ENCODE measurements at regions not wholly inside any gene's neighbourhood (a gene's known extent, or its start where the extent isn't known, plus 50 kb on each side); places are given as distances from the start of the nearest gene placed in this dataset.

GRCh38 chr1:185497177-185497576, 180.1 kb upstream of the IVNS1ABP start:
- FAIRE-seq = no peak

DNA sequence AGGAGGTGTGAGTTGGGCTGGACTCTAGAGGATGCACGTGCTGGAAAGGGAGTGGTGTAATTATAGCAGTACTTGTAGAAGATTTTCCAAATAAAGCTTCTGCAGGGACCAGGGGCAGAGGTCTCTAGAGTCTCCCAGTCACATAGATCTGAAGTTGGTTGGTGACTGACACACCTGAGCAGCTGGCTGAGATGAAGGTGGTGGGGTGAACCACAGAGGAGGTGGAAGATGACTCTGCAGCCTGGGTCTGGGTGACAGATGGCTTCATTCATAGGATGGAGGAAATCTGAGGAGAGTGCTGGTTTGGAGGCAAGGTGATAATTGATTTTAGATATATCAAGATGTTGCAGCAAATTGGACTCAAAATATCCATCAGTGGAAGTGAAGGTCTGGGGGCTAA, 178.9 kb upstream of the IVNS1ABP start:
- FAIRE-seq = no peak

DNA sequence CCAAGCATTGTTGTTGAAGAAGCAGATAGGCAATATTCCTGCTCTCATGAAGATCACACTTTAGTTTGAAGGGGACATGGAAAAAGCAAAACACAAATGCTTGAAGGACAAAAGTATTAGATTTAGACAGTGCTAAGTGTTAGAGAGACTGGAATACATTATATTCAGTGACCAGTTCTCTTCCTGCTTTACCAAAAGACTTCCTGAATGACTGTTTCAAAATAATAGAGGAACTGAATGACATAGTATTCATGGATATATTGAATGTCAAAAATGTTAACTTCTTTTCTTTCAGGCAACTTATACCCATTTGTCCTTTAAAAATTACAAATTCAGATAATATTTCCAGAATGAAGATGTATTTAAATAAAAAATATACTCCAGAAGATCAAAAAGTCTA, 178.0 kb upstream of the IVNS1ABP start:
- FAIRE-seq = no peak

DNA sequence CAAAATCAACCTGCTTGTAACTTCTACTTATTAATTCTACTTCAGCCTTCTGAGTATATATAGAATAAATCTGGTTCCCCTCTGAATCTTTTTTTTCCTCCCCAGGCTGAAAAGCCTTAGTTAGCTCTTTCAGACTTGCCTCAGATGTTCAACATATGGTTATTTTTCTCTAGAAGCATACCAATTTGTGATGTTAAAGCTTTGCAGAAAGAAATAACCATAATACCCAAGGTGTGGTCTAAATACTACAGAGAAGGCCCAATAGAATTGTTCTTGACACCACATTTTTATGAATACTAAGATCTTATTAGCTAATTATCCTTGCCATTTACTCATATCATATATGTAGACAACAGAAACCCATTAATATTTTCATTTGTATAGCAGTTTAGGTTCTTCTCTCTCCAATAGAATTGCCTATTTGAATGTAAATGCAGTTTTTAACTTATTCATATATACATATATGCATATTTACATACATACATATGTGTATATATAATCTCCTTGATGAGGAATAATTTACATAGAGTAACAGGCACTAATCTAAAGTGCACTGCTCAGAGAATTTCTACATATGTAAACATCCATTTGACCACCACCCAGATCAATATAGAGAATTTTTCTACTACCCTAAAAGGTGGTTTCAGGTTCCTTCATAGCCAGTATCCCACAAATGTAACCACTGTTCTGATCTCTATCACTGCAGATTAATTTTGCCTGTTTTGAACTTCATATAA, 175.2 kb upstream of the IVNS1ABP start:
- no peak for FAIRE-seq

- FAIRE-seq = no peak
These were observed 174.6 kb upstream of the IVNS1ABP start for GRCh38 chr1:185491604-185492003.

- no peak for FAIRE-seq
These were observed 173.9 kb upstream of the IVNS1ABP start for GRCh38 chr1:185490924-185491323.

DNA sequence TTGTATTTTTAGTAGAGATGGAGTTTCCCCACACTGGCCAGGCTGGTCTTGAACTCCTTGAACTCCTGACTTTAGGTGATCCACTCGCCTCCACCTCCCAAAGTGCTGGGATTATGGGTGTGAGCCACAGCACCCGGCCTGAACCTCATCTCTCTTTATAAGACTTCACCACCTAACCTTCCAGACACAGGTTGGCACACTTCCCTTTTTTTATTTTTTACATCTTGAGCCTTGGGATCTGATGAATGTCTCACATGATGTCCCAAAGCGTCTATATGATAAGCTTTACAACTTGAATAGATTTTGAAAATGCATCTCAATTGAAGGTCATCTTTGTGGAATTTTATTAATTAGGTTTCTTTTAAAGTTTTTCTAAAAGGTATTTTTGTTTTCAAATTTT, 172.4 kb upstream of the IVNS1ABP start:
- no peak for FAIRE-seq

GRCh38 chr1:185488808-185489207, 171.8 kb upstream of the IVNS1ABP start:
- FAIRE-seq = no peak

DNA sequence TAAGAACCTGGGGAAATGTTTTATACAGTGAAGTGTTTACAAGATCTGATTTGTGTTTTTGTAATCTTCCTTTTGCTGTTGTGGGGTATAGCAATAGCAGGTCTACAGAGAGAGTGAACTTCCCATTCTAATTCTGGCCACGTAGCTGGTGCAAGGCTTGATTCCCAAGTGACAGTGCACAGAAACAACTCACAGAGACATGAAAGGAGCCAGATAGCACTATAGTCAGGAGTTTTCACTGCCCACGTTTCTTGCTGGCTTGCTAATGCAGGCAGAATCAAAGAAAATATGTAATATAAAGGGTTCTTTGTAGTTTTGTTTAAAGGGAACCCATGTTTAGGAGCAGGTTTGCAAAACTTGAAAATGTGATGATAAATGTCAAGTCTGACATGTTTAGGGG, 170.9 kb upstream of the IVNS1ABP start:
- FAIRE-seq = no peak

GRCh38 chr1:185487026-185487425, 170.0 kb upstream of the IVNS1ABP start:
- no peak for FAIRE-seq

DNA sequence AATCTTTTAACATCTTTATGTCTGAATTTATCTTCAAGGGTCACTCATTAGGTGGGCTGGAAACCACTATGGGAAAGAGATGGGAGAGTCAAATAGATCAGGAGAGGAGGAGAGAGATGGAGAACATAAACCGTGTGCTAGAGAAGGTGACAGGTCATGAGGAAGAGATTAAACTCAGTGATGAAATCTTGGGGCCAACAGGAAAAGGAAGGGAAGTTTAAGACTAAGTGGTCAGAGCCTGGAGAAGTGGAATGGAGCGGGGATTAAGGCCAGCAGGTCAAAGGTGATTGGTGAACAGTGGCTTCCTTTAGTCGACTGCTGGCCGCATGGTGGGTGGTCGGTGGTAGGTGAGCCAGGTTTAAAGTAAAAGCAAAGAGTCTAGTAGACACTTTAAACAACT, 169.3 kb upstream of the IVNS1ABP start:
- no peak for FAIRE-seq

DNA sequence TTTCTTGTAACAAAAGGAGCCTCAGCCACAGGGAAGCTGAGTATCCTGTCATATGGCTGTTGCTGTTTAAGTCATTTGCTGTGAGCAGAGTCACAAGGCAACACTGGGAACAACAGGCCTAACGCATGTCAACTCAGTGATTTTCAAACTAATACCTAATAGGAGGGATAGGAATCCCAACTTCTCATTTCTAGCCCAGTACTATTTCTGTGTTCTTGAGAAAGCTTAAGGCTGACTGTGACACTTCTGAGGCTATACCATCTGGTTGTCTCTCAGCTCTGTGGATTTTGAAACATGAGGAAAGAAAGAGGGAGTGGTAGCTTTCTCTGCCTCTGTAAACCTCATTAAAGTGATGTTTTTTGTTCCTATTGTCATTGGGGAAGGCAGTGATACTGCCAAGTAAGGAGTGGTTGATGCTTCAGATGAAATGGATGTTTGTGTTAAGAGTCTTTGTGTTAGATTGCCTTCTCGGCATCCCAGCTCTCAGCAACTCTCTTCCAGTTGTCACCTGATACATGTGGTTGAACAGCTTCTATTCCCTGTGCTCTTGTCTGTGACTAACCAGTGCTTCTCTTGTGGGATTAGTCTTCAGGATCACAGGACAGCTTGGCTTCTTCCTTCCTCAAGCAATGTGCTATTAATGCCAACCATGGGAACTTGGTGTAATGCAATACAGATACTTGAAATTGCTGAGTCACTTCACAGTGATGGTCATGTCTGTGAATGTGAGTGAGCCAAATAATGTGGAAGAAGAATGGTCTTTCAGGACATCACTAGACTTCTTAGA, 166.8 kb upstream of the IVNS1ABP start:
- FAIRE-seq = no peak

- no peak for FAIRE-seq
These were observed 166.2 kb upstream of the IVNS1ABP start for GRCh38 chr1:185483217-185483616.

- FAIRE-seq = no peak
These were observed 163.5 kb upstream of the IVNS1ABP start for GRCh38 chr1:185480545-185480944.

- FAIRE-seq = no peak
These were observed 162.8 kb upstream of the IVNS1ABP start for GRCh38 chr1:185479796-185480195.

- no peak for FAIRE-seq
These were observed 161.8 kb upstream of the IVNS1ABP start for GRCh38 chr1:185478877-185479276.

DNA sequence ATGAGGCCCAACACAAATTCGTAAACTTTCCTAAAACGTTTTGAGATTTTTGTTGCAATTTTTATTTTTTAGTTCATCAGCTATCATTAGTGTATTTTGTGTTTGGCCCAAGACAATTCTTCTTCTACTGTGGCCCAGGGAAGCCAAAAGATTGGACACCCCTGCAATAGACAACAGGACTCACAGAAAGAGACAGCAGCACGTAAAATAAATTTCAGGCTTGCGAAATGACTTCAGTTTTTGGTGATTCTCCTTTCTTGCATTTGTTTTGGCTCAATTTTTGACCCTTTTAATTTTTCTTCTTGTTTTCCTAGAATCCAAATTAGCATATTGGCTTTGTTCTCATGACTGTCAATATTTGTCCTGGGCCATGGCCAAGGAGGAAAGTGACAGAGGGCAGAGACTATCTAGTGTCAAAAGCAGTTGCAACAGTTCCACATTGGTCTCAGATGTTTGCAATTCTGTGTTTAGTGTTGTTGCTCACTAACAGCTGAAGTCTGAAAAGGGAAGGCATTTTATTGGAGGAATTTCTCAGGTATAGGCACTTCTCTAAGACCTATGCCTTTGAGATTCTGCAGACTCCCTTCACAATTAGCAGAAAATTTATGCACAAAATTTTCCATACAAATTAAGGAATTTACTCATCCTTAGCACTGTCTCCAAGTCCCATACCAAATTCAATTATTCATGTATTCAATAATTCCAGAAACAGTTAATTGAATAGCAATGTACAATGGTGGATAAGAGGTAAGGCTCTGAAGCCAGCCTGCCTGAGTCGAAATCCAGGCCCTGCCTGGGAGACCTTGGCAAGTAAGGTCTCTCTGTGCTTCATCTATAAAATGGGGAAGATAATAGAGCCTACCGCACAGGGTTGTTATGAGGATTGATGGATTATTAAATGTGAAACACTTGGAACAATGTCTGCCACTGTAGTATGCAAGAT, 160.9 kb upstream of the IVNS1ABP start:
- FAIRE-seq = no peak

- no peak for FAIRE-seq
These were observed 157.6 kb upstream of the IVNS1ABP start for GRCh38 chr1:185474440-185475149.

DNA sequence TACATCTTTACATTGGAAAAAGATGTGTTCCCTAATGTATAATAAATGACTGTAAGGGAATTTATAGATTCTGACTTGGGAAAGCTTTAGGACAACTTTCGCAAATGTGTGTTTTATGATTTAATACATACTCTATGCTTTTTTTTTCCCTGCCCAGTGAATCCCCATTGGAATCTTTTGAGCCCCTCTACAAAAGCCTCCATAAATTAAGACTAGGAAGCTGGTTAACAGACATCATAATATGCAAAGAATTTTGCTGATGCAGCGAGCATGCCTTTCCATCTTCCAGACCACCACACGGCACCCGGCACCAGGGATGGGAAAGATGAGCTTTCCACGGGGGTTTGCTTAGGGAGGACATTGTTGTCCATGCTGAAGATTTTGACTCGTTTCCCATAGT, 156.1 kb upstream of the IVNS1ABP start:
- FAIRE-seq = no peak

DNA sequence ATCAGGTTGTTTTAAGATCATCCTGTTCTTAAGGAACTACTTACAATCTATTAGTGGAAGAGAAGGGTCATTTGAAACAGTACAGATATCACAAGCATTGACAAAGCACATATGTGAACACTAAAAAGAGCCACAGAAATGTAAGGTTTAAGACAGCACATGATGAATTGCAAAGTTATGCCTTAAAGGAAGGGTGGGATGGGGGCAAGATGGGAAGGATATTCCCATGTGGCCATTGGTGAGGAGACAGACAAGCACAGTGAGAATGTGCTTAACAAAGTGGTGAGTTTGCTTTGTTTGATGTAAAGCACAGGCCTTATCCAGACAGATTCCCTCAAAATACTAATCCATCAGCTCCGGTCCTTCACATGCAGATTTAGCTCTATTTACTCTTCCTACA, 151.6 kb upstream of the IVNS1ABP start:
- FAIRE-seq = no peak

DNA sequence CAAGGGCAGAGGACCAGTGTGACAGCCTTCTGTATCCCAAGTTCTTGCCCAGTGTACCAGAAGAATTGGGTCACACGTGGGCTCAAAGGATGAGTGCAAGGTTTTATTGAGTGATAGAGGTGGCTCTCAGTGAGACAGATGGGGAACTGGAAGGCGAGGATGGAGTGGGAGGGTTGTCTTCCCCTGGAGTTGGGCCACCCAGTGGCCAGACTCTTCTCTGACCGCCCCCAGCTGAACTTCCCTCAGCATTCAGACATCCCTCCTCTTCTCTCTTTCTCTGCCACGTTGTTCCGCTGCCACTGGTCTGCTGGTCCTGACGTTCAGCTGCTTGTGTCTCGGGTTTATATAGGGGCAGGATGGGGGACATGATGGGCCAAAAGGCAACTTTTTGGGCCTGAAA, 150.1 kb upstream of the IVNS1ABP start:
- no peak for FAIRE-seq

DNA sequence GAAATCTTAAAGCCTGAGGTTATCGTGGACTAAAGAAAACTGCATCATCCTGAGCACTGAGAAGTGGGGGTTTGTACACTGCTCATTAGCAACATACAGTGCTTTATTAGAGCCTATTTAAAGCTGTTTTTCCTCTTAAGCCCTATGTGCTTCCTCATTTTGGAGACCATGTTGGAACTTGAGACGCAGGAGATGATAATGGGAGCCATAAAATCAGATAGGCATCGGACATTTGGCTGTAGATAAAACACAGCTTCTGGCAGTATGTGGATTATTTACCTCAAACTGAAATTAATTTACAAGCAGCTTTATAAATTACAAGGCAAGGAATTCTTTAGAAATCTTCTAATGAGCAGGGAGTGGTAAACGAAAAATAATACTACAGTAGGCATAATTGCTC, 147.7 kb upstream of the IVNS1ABP start:
- no peak for FAIRE-seq

DNA sequence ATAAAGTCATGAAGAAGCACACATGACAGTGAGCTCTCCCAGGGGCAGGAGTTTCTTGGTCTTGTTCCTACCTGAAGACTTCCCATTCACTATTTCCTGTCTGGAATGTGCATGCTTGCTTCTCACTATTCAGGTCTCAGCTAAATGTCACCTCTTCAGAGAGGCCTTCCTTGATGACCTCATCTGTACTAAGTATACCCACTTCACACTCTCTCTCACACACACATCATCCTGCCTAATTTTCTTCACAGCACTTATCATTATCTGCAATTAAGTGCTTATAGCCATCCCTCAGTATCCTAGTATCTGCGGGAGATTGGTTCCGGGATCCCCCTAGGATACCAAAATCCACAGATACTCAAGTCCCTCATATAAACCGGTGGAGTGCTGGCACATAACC, 146.4 kb upstream of the IVNS1ABP start:
- no peak for FAIRE-seq
